KMS-11 (cell line): ENCODE measurements at regions not wholly inside any gene's neighbourhood (a gene's known extent, or its start where the extent isn't known, plus 50 kb on each side); places are given as distances from the start of the nearest gene placed in this dataset.
"Not testable (repeated sequence)": the region's sequence is repeated elsewhere in the genome, so short reads cannot be mapped to it uniquely, and the experiment has no call there.

Experiments
- H2AFZ ChIP-seq: fragments of 200-600 bp; sonication (generic); 2 replicates; pipeline ENCODE4 v1.6.1; 2016; ENCODE audit warnings: antibody characterized with exemption, mixed run types, low read depth
- H3K27ac ChIP-seq: fragments of 200-600 bp; sonication (generic); 2 replicates; pipeline ENCODE4 v1.6.1; 2016; ENCODE audit warnings: mild to moderate bottlenecking, mixed run types
- H3K27me3 ChIP-seq: fragments of 200-600 bp; sonication (generic); 2 replicates; pipeline ENCODE4 v1.6.1; 2017; ENCODE audit warnings: mild to moderate bottlenecking, low read depth, mixed run types, moderate library complexity; ENCODE audit not compliant: insufficient read depth
- H3K36me3 ChIP-seq: fragments of 200-600 bp; sonication (generic); 2 replicates; pipeline ENCODE4 v1.6.1; 2017; ENCODE audit warnings: mild to moderate bottlenecking, mixed run types; ENCODE audit not compliant: insufficient read depth
- H3K4me1 ChIP-seq: fragments of 200-600 bp; sonication (generic); 2 replicates; pipeline ENCODE4 v1.6.1; 2016; ENCODE audit warnings: mild to moderate bottlenecking, low read depth, mixed run types; ENCODE audit not compliant: poor library complexity, severe bottlenecking
- H3K4me2 ChIP-seq: fragments of 200-600 bp; sonication (generic); 2 replicates; pipeline ENCODE4 v1.7.0; 2016; ENCODE audit warnings: mild to moderate bottlenecking, mixed run types
- H3K4me3 ChIP-seq: fragments of 200-600 bp; sonication (generic); IDR thresholded peaks from 2 replicates; pipeline ENCODE4 v1.6.1; 2017; ENCODE audit warnings: low read depth, low read length, mixed read lengths; ENCODE audit not compliant: insufficient read depth
- H3K79me2 ChIP-seq: fragments of 200-600 bp; sonication (generic); 2 replicates; pipeline ENCODE4 v1.6.1; 2016; ENCODE audit warnings: low read depth, mixed run types; ENCODE audit not compliant: insufficient read depth
- H3K9ac ChIP-seq: fragments of 200-600 bp; sonication (generic); 2 replicates; pipeline ENCODE4 v1.6.1; 2016; ENCODE audit warnings: mild to moderate bottlenecking, mixed run types
- H4K20me1 ChIP-seq: fragments of 200-600 bp; sonication (generic); 2 replicates; pipeline ENCODE4 v1.6.1; 2016; ENCODE audit warnings: mild to moderate bottlenecking, mixed run types; ENCODE audit not compliant: insufficient read depth
- CTCF ChIP-seq: fragments of 200-600 bp; sonication (generic); conservative IDR thresholded peaks from 2 replicates; pipeline ENCODE4 v1.6.1; 2017; ENCODE audit warnings: low read depth, mild to moderate bottlenecking, antibody characterized with exemption, low read length, moderate library complexity, mixed read lengths

GRCh38 chr2:187617120-187617519 lies 62.9 kb upstream of the TFPI start:
- Histone ChIP-seq H3K4me3 (no peak overlapping the region), H3K79me2 (no peaks in the 10 kb centered on the region), H3K27ac (no peak overlapping the region), H2AFZ (no peak overlapping the region), H3K4me1 (peaks cover 17% of the 10 kb centered on the region), H4K20me1 (no peaks in the 10 kb centered on the region), H3K4me2 (no peak overlapping the region), H3K27me3 (no peaks in the 10 kb centered on the region), H3K9ac (no peak overlapping the region), H3K36me3 (no peaks in the 10 kb centered on the region)
- no peak for TF ChIP-seq CTCF

- Histone ChIP-seq H3K27me3 (no peaks in the 10 kb centered on the region), H3K36me3 (no peaks in the 10 kb centered on the region), H2AFZ (no peak overlapping the region), H3K4me3 (no peak overlapping the region), H3K4me2 (no peak overlapping the region; the same call in 1 of the 2 replicates), H3K4me1 (peaks cover 17% of the 10 kb centered on the region), H4K20me1 (no peaks in the 10 kb centered on the region), H3K9ac (no peak overlapping the region), H3K79me2 (no peaks in the 10 kb centered on the region), H3K27ac (no peak overlapping the region)
- no peak for TF ChIP-seq CTCF
Measured at GRCh38 chr2:187617905-187618304, 63.7 kb upstream of the TFPI start.

GRCh38 chr2:187618813-187619212 lies 64.6 kb upstream of the TFPI start:
- no peak overlapping the region for H3K4me2 ChIP-seq
- H3K4me1 ChIP-seq = peaks cover 17% of the 10 kb centered on the region
- H4K20me1 ChIP-seq = no peaks in the 10 kb centered on the region
- TF ChIP-seq CTCF = no peak
- H3K79me2 ChIP-seq = no peaks in the 10 kb centered on the region
- H3K27me3 ChIP-seq = no peaks in the 10 kb centered on the region
- H2AFZ ChIP-seq = no peak overlapping the region
- H3K27ac ChIP-seq = no peak overlapping the region
- no peaks in the 10 kb centered on the region for H3K36me3 ChIP-seq
- no peak overlapping the region for H3K9ac ChIP-seq
- no peak overlapping the region for H3K4me3 ChIP-seq

GRCh38 chr2:187627153-187627552 lies 72.9 kb upstream of the TFPI start:
- H3K36me3 ChIP-seq = no peaks in the 10 kb centered on the region

GRCh38 chr2:187636731-187637391 lies 82.6 kb upstream of the TFPI start:
- not testable (repeated sequence) for H3K4me2 ChIP-seq, H3K36me3 ChIP-seq, H3K27ac ChIP-seq, H2AFZ ChIP-seq, H3K9ac ChIP-seq, H3K27me3 ChIP-seq, H3K79me2 ChIP-seq, H3K4me3 ChIP-seq, H4K20me1 ChIP-seq
- peaks cover 14% of the 10 kb centered on the region for H3K4me1 ChIP-seq

More at GRCh38 chr2:187627153-187627552, 72.9 kb upstream of the TFPI start:
- Histone ChIP-seq H2AFZ (no peak overlapping the region), H3K27me3 (no peaks in the 10 kb centered on the region), H3K4me3 (no peak overlapping the region), H3K79me2 (no peaks in the 10 kb centered on the region), H4K20me1 (no peaks in the 10 kb centered on the region), H3K27ac (no peak overlapping the region), H3K4me1 (no peaks in the 10 kb centered on the region), H3K9ac (no peak overlapping the region), H3K4me2 (no peak overlapping the region)
- no peak for TF ChIP-seq CTCF

GRCh38 chr2:187637392-187637740 lies 83.1 kb upstream of the TFPI start:
- not testable (repeated sequence) for H2AFZ ChIP-seq, H3K4me2 ChIP-seq, H3K36me3 ChIP-seq, H3K4me3 ChIP-seq, H3K27me3 ChIP-seq, H3K27ac ChIP-seq, H3K79me2 ChIP-seq, H3K9ac ChIP-seq, H4K20me1 ChIP-seq
- peaks cover 14% of the 10 kb centered on the region for H3K4me1 ChIP-seq

- H2AFZ ChIP-seq, H3K36me3 ChIP-seq, H3K4me3 ChIP-seq, H3K9ac ChIP-seq, H4K20me1 ChIP-seq, H3K79me2 ChIP-seq, H3K27ac ChIP-seq, H3K27me3 ChIP-seq, H3K4me2 ChIP-seq: not testable (repeated sequence)
- H3K4me1 ChIP-seq = peaks cover 14% of the 10 kb centered on the region
Measured at GRCh38 chr2:187637771-187638170, 83.5 kb upstream of the TFPI start.
